C4-2B (cell line): ENCODE measurements at regions not wholly inside any gene's neighbourhood (a gene's known extent, or its start where the extent isn't known, plus 50 kb on each side); places are given as distances from the start of the nearest gene placed in this dataset.

Experiments used
- CTCF ChIP-seq: fragments of 450-650 bp; conservative IDR thresholded peaks from 2 replicates; pipeline ENCODE4 v1.5.1; 2017; ENCODE audit warnings: mild to moderate bottlenecking
- ZFX ChIP-seq: fragments of 450-650 bp; IDR thresholded peaks from 2 replicates; pipeline ENCODE4 v1.6.1; 2017

DNA sequence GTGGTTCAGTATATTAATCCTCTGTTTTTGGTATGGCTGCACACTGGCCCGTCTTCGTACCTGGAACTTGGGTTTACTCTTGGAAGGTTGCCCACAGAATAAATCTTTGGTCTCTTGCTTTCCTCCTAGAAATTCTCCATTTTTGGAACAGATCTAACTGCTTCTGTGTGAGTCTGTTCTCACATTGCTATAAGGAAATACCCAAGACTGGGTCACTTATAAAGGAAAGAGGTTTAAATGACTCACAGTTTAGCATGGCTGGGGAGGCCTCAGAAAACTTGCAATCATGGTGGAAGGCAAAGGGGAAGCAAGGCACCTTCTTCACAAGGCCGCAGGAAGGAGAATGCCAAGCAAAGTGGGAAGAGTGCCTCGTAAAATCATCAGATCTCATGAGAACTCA is 407.8 kb upstream of the PDE3A start:
- TF ChIP-seq ZFX: no peak
- TF ChIP-seq CTCF: no peak
